Activated naive CD4-positive, alpha-beta T cell treated with anti-CD3 and anti-CD28 coated beads, Interleukin-2, amount 50 U/mL, for 24 hours (primary cell): ENCODE measurements at regions not wholly inside any gene's neighbourhood (a gene's known extent, or its start where the extent isn't known, plus 50 kb on each side); places are given as distances from the start of the nearest gene placed in this dataset.

Source experiments
- H3K27ac Mint-ChIP-seq: one replicate; pipeline ENCODE4 v1.8.0; 2021; ENCODE audit warnings: mild to moderate bottlenecking, mixed read lengths
- H3K27me3 Mint-ChIP-seq: one replicate; pipeline ENCODE4 v1.8.0; 2021; ENCODE audit warnings: mixed read lengths
- H3K36me3 Mint-ChIP-seq: one replicate; pipeline ENCODE4 v1.8.0; 2021; ENCODE audit warnings: mixed read lengths
- H3K4me1 Mint-ChIP-seq: one replicate; pipeline ENCODE4 v1.8.0; 2021; ENCODE audit warnings: mixed read lengths
- H3K4me3 Mint-ChIP-seq: one replicate; pipeline ENCODE4 v1.8.0; 2021; ENCODE audit warnings: mild to moderate bottlenecking, mixed read lengths
- H3K9me3 Mint-ChIP-seq: one replicate; pipeline ENCODE4 v1.8.0; 2021; ENCODE audit warnings: mixed read lengths

DNA sequence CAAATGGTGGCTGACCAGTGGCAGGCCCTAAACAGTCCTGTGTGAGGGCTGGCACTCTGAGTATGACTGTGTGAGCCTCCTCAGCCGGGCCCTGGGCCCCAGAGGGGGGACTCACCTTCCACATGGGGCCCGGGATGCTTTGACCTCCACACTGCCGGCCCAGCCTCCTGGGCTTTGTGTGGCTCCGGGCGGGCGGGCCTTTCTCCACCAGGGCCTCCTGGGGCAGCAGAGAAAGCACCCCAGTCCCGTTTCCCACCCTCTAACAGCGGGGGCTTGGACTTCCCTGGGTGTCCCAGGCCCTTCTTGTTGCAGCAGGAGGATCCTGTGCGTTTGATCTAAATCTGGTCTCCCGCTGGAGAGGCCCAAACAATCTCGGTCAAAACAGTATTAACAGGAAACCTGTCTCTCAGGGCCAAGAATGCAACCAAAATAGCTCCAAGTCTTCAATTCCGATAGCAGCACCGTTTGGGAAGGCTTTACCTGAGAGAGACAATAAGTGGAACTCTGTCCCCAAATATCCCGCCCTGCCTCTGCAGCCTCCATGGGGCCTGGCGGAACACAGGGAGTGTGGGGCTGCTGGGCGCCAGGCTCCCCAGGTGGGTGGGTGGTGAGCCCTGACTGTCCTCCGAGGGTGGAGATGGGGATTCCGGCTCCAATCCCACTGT, 104.8 kb upstream of the ZNF32 start:
- Mint-ChIP-seq H3K27ac (no peak overlapping the region), H3K9me3 (no peaks in the 10 kb centered on the region), H3K4me3 (no peak overlapping the region), H3K4me1 (no peaks in the 10 kb centered on the region), H3K27me3 (no peaks in the 10 kb centered on the region), H3K36me3 (peaks cover 2% of the 10 kb centered on the region)

DNA sequence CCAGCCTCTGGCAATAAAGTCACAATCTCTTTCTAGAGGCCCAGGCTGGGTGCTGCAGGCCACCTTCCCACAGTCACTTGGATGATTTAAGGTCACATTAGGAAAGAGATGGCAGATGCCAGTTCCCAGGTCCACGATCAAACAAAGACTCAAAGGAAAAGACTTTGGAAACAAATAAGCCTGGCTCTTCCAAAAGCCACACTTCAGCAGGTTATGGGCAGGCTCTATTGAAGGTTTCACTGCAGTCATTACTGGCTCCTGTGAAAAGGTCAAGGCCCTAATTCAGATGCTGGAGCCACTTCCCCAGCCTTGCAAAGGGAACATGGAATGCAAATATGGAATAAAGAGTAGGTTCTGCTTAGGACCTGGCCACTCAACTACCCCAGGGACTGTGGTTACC, 104.0 kb upstream of the ZNF32 start:
- Mint-ChIP-seq H3K27ac (no peak overlapping the region), H3K9me3 (no peaks in the 10 kb centered on the region), H3K4me3 (no peak overlapping the region), H3K4me1 (no peaks in the 10 kb centered on the region), H3K36me3 (peaks cover 2% of the 10 kb centered on the region), H3K27me3 (no peaks in the 10 kb centered on the region)

DNA sequence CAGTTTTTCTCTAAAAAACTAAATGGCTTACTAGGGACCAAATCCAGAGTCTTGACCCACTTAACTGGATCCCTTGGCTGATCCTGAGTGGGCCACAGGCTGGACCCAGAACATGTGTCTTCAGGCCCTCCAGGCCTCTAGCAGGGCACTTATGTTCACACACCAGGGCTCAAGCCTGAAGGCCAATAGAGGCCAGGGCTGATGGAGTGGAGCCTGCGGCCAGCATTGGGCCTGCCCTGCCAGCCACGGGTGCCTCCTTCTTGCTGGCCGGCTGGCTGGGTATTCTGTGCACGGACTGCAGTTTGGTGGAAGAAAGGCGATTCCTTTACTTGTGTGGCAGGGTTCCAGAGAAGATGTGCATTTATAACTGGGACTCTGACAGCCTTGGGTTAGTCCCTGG, 103.0 kb upstream of the ZNF32 start:
- Mint-ChIP-seq H3K36me3 (peaks cover 2% of the 10 kb centered on the region), H3K9me3 (no peaks in the 10 kb centered on the region), H3K4me3 (no peak overlapping the region), H3K4me1 (no peaks in the 10 kb centered on the region), H3K27ac (no peak overlapping the region), H3K27me3 (no peaks in the 10 kb centered on the region)

DNA sequence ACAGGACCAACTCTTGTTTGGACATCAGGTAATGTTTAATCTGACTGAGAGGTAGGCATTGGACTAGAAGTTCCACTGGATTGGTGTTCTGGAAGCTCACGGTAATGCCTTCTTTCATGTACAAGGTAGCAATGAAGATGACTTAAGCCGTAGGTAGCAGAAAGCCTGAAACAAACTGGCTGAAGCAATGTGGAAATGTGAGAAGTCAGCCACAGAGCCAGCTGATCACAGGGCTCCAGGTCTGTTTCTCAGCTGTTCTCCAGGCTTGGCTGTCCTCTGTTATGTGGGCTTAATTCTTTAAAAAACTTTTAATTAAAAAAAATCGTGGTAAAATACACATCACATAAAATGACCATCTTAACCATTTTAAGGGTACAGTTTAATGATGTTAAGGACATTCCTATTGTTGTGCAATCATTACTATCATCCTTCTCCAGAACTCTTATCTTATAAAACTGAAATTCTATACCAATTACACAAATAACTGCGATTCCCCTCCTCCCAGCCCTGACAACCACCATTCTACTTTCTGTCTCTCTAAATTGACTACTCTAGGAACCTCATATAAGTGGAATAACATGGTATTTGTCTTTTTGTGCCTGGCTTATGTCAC, 101.4 kb upstream of the ZNF32 start:
- Mint-ChIP-seq H3K27me3 (no peaks in the 10 kb centered on the region), H3K27ac (no peak overlapping the region), H3K4me1 (no peaks in the 10 kb centered on the region), H3K9me3 (no peaks in the 10 kb centered on the region), H3K36me3 (peaks cover under 1% of the 10 kb centered on the region), H3K4me3 (no peak overlapping the region)

DNA sequence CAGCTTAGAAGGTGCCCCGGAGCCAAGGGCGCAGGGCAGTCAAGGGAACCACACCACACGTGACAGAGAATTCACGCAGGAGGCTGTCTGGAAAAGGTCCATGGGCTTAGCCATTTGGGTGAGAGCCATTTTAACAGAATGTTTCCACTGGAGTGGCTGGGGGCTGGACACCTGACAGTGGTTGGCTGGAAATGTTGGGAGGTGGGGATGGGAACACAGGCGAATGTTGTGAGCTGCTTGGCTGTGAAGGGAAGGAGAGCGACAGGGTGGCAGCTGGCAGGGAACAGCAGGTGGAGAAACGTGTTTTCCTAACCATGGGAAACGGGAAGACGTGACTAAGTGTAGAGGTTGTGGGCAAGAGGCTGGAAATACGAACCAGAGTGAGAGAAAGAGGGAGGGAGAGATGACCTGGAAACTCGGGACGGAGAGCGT, 100.5 kb upstream of the ZNF32 start:
- no peaks in the 10 kb centered on the region for H3K4me1 Mint-ChIP-seq
- H3K4me3 Mint-ChIP-seq: no peak overlapping the region
- H3K36me3 Mint-ChIP-seq: no peaks in the 10 kb centered on the region
- no peaks in the 10 kb centered on the region for H3K9me3 Mint-ChIP-seq
- H3K27me3 Mint-ChIP-seq: no peaks in the 10 kb centered on the region
- H3K27ac Mint-ChIP-seq: no peak overlapping the region

DNA sequence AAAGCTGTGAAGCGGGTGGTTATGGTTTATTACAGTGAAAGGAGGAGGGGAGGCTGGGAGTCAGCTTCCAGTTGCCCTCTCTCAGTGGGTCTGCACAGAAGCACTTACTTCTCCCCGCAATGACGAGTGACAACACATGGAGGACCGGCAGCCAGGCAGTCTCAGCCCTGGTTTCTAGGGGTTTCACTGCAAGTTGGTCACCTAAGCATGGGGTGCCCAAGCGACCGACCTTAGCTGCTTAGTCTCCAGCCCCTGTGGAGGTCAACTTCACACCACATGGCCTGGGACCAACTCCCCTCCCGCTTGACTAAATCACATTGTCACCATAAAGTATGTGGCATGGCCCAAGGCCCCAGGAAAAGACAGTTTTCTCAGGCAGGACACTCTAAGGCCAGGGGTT, 99.9 kb upstream of the ZNF32 start:
- no peak overlapping the region for H3K27ac Mint-ChIP-seq
- no peak overlapping the region for H3K4me3 Mint-ChIP-seq
- H3K36me3 Mint-ChIP-seq: no peaks in the 10 kb centered on the region
- no peaks in the 10 kb centered on the region for H3K4me1 Mint-ChIP-seq
- no peaks in the 10 kb centered on the region for H3K27me3 Mint-ChIP-seq
- no peaks in the 10 kb centered on the region for H3K9me3 Mint-ChIP-seq

DNA sequence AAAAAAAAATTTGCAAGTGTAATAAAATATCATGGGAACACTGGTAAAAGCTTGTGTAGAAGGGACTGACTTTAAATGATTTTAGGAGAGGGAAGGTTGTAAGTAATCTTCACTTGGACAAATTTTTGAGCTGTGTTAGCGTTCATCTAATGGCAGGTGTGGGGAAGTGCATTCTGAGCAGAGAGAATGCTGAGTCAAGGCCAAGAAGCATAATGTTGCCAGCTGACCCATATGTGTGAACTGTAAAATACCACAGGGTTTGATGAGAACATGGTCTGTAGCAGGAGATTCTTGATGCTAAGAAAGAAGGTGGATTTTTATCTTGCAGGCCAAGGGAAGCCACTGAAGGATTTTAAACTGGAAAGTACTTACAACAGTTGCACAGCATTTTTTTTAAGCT, 98.2 kb upstream of the ZNF32 start:
- no peaks in the 10 kb centered on the region for H3K36me3 Mint-ChIP-seq

DNA sequence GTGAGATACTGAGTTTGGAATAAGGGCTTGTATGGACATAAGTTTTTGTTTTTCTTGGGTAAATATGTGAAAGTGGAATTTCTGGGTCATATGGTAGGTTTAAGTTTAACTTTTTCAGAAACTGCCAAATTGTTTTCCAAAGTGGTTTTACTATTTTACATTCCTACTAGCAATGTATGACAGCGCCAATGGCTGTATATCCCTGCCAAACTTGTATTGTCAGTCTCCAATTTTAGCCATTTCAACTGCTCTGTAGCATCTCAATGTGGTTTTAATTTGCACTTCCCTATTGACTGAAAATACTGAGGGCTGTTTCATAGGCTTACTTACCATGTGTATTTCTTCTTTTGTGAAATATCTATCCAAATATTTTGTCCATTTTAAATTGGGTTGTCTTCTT, 90.5 kb upstream of the ZNF32 start:
- Mint-ChIP-seq H3K9me3 (no peaks in the 10 kb centered on the region), H3K4me1 (peaks cover 5% of the 10 kb centered on the region), H3K27me3 (no peaks in the 10 kb centered on the region), H3K4me3 (no peak overlapping the region), H3K36me3 (no peaks in the 10 kb centered on the region), H3K27ac (no peak overlapping the region)

More for the DNA sequence above, 98.2 kb upstream of the ZNF32 start:
- Mint-ChIP-seq H3K27me3 (no peaks in the 10 kb centered on the region), H3K27ac (no peak overlapping the region), H3K4me3 (no peak overlapping the region), H3K9me3 (no peaks in the 10 kb centered on the region), H3K4me1 (no peaks in the 10 kb centered on the region)

DNA sequence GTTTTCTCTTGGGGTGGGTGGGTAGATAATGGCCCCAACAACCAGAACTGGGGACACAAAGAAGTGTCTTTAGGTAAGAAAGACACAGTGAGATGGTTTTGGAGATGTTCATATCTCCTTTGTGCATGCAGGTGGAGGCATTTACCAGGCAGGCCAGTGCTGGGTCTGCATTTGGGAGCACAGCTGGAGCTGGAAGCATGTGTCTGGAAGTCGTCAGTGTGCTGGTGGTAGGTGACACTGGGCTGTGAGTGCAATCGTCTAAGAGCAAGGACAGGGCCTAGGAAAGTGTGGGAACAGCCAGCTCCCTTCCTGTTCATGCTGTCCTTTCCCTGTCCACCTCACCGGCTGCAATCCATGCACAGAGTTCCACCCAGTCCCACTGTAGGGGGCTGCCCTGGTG, 88.3 kb upstream of the ZNF32 start:
- H3K36me3 Mint-ChIP-seq: no peaks in the 10 kb centered on the region
- H3K4me1 Mint-ChIP-seq: peaks cover 5% of the 10 kb centered on the region
- peaks cover 2% of the 10 kb centered on the region for H3K9me3 Mint-ChIP-seq
- no peak overlapping the region for H3K27ac Mint-ChIP-seq
- no peak overlapping the region for H3K4me3 Mint-ChIP-seq
- H3K27me3 Mint-ChIP-seq: no peaks in the 10 kb centered on the region

DNA sequence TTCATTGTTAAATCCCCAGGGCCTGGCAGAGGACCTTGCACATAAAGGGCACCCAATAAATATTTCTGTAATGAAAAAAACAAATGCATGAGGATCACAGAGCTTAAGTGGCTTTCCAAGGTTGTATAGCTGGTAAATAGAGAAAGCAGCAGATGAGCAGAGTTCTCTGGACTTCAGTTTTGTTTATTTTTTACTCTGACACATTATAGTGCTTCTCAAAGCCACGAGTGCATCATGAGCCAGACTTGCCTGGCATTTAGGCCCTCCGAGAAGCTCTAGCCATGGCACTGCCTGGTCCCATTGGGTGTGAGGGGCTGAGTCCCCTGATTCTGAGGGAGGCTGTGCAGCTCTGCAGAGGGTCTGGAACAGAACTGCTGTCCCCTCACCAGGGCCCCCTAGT, 87.2 kb upstream of the ZNF32 start:
- Mint-ChIP-seq H3K36me3 (no peaks in the 10 kb centered on the region), H3K4me1 (peaks cover 5% of the 10 kb centered on the region), H3K27ac (no peak overlapping the region), H3K4me3 (no peak overlapping the region), H3K27me3 (no peaks in the 10 kb centered on the region), H3K9me3 (peaks cover 9% of the 10 kb centered on the region)

DNA sequence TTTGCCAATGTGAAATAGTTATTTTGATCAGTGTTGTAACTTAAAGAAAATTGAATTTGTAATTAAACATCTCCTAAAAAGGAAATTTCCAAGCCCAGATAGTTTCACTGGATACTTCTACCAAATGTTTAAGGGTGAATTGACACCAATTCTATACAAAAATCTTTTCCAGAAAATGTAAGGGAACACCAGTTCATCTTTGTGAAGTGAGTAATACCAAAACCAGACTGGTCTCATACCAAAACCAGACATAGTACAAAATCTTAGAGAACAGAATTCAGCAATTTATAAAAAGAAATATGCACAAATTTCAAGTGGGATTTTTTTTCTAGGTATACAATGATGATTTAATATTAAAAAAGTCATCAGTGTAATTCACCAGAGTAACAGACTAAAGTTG, 86.0 kb upstream of the ZNF32 start:
- peaks cover 5% of the 10 kb centered on the region for H3K4me1 Mint-ChIP-seq
- no peak overlapping the region for H3K4me3 Mint-ChIP-seq
- no peak overlapping the region for H3K27ac Mint-ChIP-seq
- no peaks in the 10 kb centered on the region for H3K27me3 Mint-ChIP-seq
- H3K9me3 Mint-ChIP-seq: peaks cover 9% of the 10 kb centered on the region
- H3K36me3 Mint-ChIP-seq: peaks cover 1% of the 10 kb centered on the region

DNA sequence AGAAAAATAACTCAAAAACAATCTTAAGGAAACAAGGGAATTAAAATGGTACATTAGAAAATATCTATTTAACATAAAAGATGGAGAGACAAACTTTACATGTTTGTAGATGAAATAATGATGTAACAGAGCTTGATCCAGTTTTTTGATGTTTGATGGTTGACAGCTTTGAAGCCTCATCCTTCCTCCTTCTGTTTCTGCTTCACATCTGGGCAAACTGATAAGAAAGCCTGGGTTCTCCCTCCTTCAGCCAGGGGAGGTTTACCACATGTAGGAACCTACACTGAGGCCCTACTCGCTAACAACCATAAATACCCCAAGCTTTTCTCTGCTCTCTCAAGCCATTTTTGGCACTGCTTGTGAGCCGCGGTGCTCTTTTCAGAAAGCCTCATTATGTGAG, 82.8 kb upstream of the ZNF32 start:
- no peak overlapping the region for H3K4me3 Mint-ChIP-seq
- peaks cover 7% of the 10 kb centered on the region for H3K27me3 Mint-ChIP-seq
- no peak overlapping the region for H3K27ac Mint-ChIP-seq
- H3K4me1 Mint-ChIP-seq: peaks cover 5% of the 10 kb centered on the region
- peaks cover 8% of the 10 kb centered on the region for H3K36me3 Mint-ChIP-seq
- peaks cover 27% of the 10 kb centered on the region for H3K9me3 Mint-ChIP-seq

DNA sequence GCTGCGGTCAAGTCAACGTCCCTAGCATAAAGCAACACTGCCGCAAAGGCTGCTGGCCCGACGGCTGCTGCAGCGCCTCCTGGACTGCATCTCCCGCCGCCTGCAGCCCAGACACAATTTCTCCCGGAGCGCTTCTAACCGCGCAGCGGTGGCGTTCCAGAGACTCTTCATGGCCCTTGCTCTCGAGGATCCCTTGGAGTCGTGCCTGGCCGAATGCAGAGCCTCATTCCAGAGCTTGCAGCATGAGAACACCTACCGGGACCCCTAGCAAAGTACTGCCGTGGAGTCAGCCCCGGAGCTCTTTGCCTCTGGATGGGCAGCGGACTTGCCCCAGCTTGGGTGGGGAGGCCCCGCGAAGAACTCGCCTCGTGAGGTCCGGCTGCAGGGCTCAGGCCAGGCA, 79.7 kb upstream of the ZNF32 start:
- Mint-ChIP-seq H3K27me3 (peaks cover 9% of the 10 kb centered on the region), H3K4me1 (no peaks in the 10 kb centered on the region), H3K27ac (no peak overlapping the region), H3K36me3 (peaks cover 14% of the 10 kb centered on the region), H3K9me3 (peaks cover 43% of the 10 kb centered on the region), H3K4me3 (no peak overlapping the region)

DNA sequence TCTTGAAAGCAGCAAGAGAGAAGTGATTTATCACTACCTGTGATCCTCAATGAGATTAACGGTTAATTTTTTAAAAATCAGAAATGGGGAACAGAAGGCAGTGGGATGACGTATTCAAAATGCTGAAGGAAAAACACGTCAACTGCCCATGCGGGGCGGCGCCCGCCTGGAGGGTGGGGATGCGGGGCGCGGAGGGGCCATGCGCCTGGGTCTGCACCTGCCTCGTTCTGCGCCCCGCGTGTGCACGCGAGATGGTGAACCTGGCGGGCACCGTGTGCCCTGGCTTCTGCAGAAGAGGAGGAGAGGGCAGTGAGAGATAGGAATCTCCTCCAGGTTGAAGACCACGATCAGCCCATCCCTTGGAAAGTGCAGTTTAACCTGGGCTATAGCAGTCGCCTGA, 79.3 kb upstream of the ZNF32 start:
- Mint-ChIP-seq H3K4me1 (no peaks in the 10 kb centered on the region), H3K4me3 (no peak overlapping the region), H3K27me3 (peaks cover 9% of the 10 kb centered on the region), H3K9me3 (peaks cover 43% of the 10 kb centered on the region), H3K36me3 (peaks cover 14% of the 10 kb centered on the region), H3K27ac (no peak overlapping the region)

DNA sequence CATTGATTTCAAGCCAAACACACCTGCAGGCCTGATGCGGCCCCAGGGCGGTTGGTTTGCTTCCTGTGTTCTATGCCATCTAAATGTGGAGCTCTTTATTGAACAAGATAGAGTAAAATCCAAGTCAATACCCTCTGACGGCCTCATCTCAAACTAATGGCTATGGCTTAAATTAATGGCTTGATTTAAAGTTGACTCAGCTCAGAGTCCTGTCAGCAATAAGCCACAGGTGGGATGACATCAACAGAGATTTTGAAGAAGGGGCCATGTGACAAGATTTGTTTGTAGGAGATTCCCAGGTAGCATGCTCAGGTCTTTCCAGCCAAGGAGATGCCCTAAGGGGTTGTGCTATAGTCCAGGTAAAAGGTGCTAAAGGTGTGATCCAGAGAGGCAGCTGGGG, 66.7 kb upstream of the ZNF32 start:
- Mint-ChIP-seq H3K4me1 (no peaks in the 10 kb centered on the region), H3K4me3 (no peak overlapping the region), H3K27me3 (peaks cover 5% of the 10 kb centered on the region), H3K27ac (no peak overlapping the region), H3K36me3 (peaks cover 1% of the 10 kb centered on the region), H3K9me3 (peaks cover 5% of the 10 kb centered on the region)

DNA sequence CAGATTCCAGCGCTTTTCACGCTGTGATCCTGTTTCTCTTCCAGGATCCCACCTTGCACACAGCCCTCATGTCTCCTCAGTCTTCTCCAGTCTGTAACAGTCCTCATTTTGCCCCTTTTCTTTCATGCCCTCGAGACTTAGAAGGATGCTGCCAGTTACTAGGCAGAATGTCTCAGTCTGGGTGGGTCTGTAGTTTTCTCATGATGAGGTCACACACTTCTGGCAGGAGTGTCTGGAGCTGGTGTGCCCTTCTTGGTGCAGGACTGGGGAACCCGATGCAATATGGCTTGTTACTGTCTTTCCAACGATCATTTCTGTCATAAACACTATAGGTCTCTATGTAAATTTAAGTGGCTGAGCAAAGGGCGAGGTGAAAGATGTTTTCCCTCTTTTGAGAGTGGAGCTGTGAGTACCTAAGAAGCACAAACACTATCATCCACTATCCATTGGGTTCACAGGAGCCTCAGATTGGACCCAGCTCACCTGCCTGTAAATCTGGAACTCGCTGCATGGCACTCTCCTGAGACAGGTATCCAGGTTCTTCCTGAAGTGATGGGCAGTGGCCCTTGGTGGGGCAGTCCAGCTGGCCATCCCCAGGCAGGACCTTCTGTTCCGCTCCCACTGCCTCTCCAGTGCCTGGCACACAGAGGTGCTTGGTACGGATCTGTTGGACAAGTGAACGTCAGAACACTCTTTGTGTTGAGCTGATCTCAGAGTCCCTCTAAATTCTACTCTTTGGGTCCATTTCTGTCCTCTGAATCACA, 64.3 kb upstream of the ZNF32 start:
- peaks cover 1% of the 10 kb centered on the region for H3K36me3 Mint-ChIP-seq
- H3K27me3 Mint-ChIP-seq: peaks cover 3% of the 10 kb centered on the region
- H3K4me1 Mint-ChIP-seq: no peaks in the 10 kb centered on the region
- H3K27ac Mint-ChIP-seq: no peak overlapping the region
- H3K9me3 Mint-ChIP-seq: no peaks in the 10 kb centered on the region
- no peak overlapping the region for H3K4me3 Mint-ChIP-seq
